ENCODE measurements at regions not wholly inside any gene's neighbourhood (a gene's known extent, or its start where the extent isn't known, plus 50 kb on each side); places are given as distances from the start of the nearest gene placed in this dataset.

DNA sequence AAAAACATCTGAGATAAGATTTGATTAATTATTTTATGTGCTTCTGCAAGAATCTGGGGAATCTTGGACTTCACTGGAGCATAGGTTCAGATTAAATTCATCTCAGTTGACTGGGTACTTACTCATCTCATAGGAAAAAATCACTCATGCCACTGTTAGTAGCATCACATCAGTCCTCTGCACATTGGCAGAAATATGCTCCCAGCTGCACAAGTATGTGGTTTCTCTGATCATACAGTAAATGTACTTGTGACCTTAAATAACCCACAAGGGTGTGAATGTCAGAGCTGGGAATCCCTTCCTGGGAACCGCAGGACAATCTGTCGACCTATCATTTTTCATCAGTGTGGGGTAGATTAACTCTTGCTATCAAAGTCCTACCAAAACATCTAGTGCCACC is 203.7 kb upstream of the SLC24A2 start:
- peak; percentile 48 for DNase-seq

DNA sequence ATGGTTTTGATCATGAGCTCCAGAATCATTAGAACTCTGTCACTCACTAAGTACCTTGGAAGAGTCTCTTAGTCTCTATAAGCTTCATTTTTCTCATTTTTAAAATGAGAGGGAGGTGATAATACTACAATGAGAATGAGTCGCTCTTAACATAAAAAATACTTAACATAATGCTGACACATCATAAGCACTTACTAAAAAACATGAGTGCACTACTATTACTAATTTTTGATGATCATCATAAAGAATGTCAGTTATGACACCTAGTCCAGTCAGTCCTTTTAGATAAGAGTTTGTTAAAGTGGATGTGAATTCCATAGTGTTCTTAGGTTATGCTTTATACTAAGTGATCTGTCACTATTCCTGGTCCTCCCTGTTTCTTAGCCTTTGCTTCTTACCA is 200.4 kb upstream of the SLC24A2 start:
- DNase-seq = no peak

GRCh38 chr9:19988281-19988680 is 199.4 kb upstream of the SLC24A2 start:
- no peak for DNase-seq

DNA sequence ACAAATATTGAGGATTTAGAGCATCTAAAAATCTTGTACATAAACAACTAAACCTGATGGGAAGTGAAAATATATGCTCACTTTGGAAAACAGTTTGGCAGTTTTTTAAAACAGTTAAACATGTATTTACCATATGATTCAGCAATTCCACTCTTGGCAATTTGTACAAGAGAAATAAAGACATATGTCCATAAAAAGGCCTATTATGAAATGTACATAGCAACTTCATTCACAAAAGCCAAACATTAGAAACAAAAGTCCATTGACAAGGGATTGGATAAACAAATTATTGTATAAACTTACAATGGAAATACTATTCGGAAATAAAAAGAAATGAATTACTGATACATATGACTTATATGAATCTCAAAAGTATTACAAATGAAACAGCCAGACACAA is 196.2 kb upstream of the SLC24A2 start:
- no peak for DNase-seq

DNA sequence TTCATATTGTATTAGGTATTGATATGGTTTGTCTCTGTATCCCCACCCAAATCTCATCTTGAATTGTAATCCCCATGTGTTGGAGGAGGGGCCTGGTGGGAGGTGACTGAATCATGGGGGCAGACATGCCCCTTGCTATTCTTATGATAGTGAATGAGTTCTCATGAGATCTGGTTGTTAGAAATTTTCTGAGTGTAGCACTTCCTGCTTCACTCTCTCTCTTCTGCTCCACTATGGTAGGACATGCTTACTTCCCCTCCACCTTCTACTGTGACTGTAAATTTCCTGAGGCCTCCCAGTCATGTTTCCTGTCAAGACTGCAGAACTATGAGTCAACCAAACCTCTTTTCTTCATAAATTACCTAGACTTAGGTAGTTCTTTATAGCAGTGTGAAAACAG is 187.4 kb upstream of the SLC24A2 start:
- DNase-seq = peak; percentile 88

GRCh38 chr9:19975499-19975898 is 186.7 kb upstream of the SLC24A2 start:
- DNase-seq = peak; percentile 60

DNA sequence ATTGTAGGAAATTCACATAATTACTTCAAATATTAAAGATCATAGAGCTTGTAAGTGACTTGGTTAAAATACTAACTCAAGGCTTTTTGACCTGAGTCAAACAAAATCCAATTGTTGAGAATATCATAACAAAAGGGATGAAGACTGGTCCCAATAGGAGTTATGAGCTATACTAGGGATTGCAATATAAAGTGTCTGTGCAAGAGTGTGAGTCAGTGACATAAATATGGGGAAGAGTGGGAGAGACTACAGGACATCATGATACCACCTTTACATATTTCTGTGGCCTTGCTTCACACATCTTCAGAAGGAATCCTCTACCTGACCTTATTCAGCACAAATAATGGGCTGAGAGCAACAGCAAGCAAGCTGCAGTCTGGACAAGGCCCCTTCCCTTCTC is 180.9 kb upstream of the SLC24A2 start:
- DNase-seq = no peak

DNA sequence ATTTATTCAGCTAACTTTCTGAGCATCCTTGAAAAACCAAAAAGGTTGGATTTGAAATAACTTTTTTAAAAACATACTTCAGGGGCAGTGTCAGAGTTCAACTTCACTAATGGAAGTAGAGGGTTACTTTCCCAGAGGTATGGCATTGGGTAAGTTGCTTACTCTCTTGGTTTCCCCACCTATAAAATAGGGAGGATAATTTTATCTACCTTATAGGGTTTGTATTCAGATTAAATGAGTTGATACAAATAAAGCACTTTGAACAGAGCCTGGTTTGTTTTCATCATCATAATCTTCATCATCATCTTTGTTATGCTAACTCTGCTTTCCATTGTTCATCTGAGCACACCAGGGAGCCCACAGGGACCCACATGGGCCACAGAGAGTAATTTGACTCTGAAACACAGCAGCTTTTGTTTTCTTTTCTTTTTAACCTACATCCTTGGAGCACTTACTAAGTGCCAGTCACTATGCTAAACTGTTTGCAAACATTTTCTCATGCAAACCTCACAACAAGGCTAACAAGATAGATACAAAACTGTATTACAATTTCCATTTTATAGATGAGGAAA is 179.1 kb upstream of the SLC24A2 start:
- DNase-seq = no peak

GRCh38 chr9:19967216-19967887 is 178.5 kb upstream of the SLC24A2 start:
- DNase-seq = no peak

- DNase-seq = no peak
These were observed 176.5 kb upstream of the SLC24A2 start for GRCh38 chr9:19965336-19965735.

GRCh38 chr9:19947996-19948395 is 159.2 kb upstream of the SLC24A2 start:
- no peak for DNase-seq

- peak; percentile 43 for DNase-seq
These were observed 157.7 kb upstream of the SLC24A2 start for GRCh38 chr9:19946441-19947109.

DNA sequence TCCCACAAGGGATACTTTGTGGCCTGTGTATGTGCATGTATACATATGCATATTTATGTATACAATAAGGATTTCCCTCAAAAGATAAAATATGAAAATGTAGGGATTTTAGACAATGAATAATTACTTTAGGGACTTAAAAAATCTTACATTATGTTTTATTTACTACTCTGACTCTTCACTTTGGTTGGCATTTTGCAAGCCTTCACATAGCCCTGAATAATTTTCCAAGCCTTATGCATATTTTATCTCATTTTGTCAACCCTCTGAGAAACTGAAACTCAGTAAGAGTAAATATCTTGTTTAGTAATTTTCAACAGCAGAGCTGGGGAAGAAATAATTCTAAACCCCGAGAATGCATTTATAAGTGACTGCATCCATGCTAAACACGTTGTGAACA is 153.0 kb upstream of the SLC24A2 start:
- no peak for DNase-seq

GRCh38 chr9:19940811-19941535 is 152.1 kb upstream of the SLC24A2 start:
- DNase-seq = no peak

- DNase-seq = no peak
These were observed 151.0 kb upstream of the SLC24A2 start for GRCh38 chr9:19939734-19940278.

DNA sequence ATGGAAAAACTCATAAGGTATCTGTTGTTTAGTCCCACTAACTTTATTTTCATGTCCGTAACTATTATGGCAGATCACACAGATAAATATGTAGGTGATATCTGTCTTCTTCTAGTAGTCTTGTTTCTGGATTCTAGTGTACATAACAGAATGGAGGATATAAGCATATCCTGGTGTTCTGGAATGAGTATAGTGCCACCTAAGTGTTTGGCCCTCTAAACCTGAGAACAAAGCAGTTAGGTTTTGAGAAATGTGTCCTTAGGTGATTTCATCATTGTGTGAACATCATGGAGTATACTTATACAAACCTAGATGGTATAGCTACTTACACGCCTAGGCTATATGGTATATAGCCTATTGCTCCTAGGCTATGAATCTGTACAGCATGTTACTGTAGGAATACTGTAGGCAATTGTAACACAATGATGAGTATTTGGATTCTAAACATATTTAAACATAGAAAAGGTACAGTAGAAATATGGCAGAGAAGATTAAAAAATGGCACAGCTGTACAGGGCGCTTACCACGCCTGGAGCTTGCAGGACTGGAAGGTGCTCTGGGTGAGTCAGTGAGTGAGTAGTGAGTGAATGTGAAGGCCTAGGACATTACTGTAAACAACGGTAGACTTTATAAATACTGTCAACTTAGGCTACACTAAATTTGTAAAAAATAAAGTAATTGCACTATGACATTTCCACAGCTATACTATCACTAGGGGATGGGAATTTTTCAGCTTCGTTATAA is 150.3 kb upstream of the SLC24A2 start:
- no peak for DNase-seq

DNA sequence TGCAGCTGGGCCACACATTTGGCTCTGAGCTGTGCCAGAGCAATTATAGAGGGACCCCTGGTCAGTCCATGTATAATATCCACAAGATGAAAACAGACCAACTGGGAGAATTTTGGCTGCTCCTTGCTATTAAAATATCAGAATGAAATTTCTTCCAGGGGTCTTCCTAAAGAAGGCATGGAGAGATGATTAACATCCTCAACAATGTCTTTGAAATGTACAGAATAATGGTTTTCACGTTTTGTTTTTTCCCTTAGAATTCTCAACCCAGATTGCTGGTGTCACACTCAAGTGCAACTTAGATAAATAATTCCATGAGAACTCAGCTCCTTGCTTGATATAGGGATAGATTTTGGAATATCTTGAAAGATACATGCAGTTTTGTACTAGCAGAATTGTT is 148.3 kb upstream of the SLC24A2 start:
- no peak for DNase-seq

GRCh38 chr9:19936598-19936997 is 147.8 kb upstream of the SLC24A2 start:
- DNase-seq = no peak

DNA sequence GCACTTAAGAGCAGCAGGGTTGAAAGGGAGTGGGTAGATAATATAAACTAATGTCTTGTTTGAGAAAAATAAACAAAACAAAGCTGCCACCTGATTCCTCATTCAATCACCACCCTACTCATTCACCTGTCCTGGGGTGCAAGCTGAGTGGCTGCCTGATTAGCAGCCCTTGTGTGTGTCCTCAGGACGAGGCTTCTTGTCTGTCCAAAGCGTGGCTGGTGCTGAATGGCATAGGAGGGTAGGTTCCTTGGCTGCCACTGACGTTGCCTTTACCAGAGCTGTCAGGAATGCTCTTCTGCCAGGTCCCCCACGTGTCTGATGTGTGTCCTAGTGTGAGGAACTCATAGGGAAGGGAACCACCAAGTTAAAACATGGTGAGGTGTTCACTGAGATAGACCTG is 146.6 kb upstream of the SLC24A2 start:
- DNase-seq = no peak

GRCh38 chr9:19934301-19934871 is 145.5 kb upstream of the SLC24A2 start:
- no peak for DNase-seq

- DNase-seq = no peak
These were observed 142.5 kb upstream of the SLC24A2 start for GRCh38 chr9:19931098-19931890.

GRCh38 chr9:19927560-19927959 is 138.7 kb upstream of the SLC24A2 start:
- DNase-seq = no peak

All from activated CD4-positive, alpha-beta T cell treated with anti-CD3 and anti-CD28 coated beads, Interleukin-10, Interleukin-2, amounts not matched to agents 100 ng/mL and 50 ng/mL, durations not matched to agents 16 hours and 8 hours (primary cell).